ENCODE measurements at regions not wholly inside any gene's neighbourhood (a gene's known extent, or its start where the extent isn't known, plus 50 kb on each side); places are given as distances from the start of the nearest gene placed in this dataset.

DNA sequence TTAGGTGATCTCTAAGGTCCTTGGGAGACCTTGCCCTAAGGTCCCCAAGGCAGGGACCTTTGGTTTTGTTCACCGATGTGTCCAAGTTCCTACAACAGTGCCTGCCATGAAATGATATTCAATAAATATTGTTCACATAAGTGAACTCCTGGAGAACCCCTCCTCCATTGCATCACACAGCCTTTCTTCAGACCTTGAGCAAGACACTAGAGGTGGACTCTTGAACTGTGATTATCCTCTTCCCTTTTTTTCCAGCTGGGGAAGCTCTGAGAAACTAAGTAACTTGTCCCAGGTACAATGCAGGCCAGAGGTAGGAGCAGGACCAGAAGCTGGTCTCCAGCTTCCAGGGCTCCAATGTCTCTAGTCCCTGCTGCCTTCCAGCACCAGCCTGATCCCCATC is 76.6 kb upstream of the LMO1 start:
- no peak for DNase-seq

DNA sequence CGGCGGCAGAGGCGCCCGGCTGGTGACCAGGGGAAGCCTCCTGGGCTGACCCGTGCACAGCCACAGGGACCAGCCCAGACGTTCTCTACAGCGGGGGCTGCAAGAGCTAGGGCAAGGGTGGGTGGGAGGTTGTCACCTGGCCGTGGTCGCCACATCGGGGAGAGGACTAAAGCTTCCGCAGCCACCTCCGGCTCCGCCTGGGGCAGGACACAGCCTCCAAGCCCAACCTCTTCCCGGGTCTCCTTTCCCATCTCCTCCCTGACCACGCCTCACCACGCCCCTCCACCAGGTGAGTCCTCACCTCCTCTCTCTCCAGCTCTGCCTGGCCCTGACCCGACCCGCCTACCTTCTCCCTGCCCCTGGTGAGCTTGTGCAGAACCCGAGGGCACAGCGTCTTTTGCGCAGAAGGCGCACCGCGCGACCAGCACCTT is 75.9 kb upstream of the LMO1 start:
- no peak for DNase-seq

DNA sequence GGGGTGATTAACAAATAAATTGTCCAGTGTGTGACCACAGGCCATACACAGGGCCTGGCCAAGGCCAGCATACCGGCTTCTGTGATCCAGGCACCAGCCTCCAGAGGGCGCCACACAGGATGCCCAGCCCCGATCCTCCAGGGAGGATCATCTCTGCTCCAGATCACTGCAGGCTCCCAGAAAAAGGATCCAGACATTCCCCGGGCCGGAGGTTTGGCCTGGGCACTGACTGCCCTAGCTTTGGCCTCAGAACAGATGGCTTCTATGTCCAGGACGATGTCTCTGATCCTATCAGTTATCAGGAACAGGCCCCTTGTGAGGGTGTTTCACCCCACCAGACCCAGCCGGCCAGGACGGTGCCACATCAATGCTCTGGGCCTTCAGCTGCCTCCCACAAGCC is 74.5 kb upstream of the LMO1 start:
- peak; percentile 22 to 57 for DNase-seq

DNA sequence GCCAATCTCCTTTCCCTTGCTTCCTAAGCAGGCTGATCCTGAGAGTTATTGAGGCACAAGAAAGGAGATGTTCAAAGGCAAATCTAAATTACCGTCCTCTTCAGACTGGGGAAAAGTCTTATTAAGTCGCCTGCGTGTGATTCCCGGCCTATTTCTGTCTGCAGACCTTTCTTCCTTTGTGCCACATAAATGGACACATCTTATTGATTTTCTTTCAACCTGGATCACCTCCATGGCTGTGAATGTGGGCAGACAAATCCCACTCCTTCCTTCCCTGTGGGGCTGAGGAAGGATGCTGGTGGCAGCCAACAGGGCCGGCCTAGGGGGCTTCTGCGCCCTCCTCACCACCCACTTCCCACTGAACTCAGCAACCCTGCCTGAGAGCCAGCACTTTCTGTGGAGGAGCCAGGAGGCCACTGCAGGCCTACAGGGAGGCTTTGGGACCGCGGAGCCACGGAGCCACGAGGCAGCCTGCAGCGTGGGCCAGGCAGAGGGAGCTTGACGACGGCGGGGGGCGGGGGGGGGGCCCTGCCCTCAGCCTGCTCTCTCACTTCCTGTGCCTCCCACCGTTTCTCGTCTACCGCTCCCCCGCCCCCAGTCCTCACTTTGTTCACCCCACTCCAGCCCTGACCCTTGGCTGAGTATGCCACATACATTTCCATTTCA is 73.6 kb upstream of the LMO1 start:
- no peak for DNase-seq

DNA sequence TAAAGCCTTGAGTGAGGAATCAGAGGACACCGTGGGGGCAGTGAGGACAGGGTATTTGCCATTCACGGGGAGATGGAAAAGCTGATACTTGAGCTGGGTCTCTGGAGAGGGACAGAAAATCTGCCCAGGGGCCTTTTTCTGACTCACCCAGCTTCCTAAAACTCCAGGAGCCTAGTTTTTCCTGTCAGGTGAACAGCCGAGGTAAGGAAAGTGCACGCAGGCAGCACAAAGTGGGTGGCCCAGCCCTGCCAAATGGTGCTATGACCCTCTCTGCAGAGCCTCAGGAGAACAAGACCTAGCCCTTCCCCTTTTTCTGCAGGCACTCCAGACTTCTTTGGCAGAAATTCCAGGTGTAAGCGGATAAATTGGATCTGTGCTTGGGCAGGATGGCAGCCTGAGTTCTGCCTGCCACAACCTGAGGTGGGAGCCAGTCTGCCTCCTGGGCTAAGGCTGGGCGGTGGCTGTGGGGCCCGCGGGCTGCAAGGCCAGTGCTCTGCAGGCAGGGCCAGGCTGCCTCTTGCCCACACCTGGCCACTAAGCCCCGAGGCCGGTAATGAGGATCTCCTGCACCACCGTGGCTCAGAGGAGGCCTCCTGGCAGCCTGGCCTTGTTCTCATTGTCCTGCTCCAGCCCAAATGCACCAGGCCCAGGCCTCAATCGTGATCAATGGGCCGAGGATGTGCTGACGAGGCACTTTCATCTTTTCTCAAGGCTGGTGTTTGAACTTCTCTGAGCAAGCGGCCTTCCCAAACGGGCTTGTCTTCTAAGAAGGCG is 72.9 kb upstream of the LMO1 start:
- DNase-seq: no peak

DNA sequence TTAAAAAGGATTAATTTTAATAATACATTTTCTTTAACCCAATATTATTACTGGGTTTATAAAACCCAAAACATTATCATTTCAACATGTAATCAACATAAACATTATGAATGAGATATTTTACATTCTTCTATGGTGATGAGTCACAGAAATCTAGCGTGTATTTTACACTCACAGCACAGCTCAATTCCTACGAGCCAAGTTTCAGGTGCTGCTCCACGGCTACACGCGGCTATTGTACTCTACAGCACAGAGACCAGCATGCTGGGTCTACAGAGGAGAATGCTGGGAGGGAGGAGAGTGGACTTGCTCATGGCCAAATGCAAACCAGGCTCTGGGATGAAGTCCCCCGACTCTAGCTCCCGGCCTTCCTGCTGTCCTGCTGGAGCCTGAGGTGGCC is 72.0 kb upstream of the LMO1 start:
- DNase-seq: no peak

DNA sequence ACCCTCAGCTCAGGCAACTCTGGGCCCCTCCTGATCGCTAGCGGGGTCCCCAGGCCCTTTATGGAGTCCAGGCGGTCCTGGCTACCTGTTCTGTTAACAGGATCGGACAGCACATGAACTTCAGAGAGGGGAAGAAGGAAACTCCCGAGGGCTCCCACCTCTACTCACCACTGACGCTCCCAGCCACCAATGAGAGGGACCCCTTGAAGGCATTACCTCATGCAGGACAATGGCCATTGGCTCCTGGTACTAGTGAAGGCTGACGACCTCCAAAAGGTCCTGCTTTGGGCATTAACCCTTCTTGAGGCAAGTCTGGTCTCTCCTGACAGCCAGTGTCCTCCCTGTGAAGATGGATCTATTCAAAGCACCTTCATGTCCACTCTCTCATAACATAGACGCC is 71.5 kb upstream of the LMO1 start:
- no peak for DNase-seq

DNA sequence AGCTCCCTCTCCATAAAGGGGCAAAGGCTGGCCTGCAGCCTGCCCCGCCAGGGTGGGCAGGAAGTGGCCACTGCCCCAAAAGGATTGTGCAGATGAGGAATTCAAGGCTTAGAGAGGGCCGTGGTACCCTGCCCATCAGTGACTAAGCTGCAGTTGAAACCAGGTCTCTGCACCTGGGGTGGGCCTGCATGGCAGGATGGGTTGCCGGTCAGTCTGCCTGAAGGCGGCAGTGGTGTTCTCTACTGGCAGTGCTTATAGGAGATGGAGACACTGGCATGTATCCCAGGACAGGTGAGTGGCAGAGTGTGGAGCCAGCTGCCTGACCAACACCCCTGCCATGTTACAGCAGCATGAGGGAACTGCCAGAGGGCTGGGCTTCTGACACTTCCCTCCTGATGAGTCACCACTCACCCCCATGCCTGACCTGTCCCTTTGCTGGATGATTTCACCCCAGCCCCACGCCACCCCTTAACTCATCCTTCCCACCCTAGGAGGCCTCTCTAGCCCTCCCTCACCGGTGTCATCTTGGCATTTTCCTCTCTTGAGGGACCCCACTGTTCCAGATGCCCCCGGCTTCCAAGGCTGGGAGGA is 70.2 kb upstream of the LMO1 start:
- no peak for DNase-seq

DNA sequence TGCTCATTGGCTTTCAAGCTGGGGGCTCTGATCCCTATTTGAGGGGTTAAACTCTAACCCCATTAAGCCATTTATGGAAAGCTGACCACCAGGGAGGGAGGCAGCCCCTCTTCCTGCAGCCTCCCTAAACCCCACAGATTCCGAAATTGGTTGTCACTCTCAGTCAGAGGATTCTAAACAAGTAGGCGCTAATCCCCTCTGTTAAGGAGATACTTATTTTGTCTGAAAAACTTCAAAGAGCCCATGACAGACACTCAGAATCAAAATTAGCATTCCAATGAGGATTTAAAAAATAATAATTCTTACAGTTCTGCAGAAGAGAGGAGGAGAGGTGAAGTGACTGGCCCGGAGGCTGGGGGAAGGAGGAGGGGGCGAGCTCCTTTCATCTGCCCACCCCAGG is 69.7 kb upstream of the LMO1 start:
- DNase-seq: no peak

DNA sequence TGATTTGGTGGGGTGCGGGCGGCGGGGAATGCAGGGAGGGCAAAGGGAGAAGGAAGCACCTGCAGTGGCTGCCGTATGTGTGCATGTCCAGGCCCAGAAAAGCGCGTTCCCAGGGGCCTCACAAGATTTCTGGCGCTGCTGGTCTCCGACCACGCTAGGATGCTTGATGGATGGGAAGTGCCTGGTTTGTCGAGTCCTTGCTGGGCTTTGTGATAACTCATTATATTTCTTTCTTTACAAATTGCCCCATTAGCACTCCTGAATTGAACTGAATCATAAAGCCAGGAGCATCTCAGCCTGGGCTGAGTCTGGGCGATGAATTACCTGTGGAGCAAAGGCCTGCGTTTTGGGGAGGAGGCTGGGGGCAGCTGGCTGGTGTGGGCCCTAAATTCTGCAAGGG is 69.2 kb upstream of the LMO1 start:
- DNase-seq: no peak

DNA sequence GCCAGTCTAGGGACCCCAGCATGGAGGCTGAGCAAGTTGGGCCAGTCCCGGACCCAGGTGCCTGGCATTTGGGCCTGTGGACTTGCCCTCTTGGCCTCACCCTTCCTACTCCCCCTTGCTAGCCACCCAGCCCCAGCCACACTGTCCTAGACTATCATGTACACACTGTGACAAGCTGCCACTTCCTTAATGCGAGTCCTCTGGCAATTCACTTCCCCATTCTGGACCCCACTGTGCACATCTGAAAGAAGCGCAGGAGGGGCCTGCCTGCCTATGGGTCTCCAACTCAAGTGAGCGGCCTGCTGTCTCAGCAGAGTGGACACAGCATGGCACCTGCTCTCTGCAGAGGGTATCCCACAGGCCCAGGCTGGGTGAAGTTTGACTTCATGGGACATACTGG is 68.5 kb upstream of the LMO1 start:
- DNase-seq: no peak

DNA sequence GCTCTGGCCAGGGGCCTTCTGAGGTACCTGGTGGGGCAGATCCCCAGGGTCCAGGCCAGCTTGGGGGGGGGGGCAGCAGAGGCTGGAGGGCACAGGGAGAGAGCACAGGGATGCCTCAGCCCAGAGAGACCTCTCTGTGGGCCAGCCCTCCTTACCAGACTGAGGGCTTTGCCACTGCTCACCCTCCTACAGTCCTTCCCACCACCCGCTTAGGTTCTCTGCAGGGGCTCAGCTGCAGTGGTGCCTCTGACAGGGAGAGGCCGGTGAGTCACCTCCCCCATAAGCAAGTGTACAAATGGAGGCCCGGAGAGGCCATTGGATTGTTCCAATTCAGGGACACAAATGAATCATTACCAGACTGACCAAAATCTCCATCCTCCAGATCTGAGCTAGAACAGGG is 68.1 kb upstream of the LMO1 start:
- no peak for DNase-seq

DNA sequence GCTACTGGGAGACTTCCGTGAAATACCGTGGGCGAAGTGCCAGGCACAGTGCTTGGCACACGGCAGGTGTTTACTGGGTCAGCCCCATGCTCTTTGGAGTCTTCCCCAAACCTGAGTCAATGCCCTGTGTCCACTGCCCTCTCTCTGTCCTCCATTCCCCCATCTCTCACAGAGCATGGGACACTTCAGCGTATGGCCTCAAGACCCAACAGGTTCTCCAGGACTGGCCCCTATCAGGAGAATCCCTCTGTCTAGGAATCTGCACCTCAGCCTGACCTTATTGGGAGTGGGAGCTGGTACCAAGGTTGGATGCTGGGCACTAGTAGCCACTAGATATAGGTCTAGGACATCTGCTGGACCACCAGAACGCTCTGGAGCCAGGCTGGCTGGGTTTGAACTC is 67.2 kb upstream of the LMO1 start:
- no peak for DNase-seq

DNA sequence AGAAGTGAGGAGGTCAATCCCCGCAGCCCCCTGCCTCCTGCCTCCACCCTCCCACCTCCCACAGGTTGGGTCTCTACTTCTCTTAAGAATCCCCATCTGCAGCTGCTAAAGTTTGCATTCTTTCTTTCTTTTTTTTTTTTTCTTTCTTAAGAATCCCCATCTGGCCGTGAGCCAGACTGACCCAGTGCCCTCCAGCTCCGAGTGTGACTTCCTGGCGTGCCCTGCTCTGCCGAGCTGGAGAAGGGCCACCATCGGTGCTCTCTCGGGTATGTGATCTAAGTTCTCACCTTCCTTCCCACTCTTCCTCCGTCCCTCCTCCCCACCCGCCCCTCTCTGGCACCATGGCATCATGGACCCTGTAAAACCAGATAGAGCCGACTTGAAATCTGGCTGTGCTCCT is 66.7 kb upstream of the LMO1 start:
- DNase-seq: no peak

DNA sequence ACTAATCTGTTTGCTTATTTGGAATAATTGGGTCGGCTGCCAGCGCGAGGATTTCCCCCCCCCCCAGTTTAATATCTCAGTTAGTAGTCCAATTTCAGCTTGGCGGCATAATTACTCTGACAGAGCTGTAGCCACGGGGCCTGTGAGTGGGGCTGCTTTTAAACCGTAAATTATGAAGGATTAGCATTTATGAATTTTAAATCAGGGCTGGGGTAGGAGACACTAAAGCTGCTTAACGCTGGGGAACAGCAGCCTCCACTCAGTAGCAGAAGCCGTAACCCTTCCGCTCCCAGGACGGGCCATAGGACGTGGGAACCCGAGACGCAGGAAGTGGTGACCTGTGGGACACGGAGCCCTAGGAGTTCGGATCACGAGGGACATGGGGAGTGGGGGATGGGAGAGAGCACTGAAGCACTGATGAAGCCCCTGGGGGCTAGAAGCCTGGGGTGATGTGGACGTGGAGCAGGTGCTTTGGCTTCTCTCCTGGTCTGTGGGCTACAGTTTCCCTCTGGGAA is 66.2 kb upstream of the LMO1 start:
- no peak for DNase-seq

DNA sequence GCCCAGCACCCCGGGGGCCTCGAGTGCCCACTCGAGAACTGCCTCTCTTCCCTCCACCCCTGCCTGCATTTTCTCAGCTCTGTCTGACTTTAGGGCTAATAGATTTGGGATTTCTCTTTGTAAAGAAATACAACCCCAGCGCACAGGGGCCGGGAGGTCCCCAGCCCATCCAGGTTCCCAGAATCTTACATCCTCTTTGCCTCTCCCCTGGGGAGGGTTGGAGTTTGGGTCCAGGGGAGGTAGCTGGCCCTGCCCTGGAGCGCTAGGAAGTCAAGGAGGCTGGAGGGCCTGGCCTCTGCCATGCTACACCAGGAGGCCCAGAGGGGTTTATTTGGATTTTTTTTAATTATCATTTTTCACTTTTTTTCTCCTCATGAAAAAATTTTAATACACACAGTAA is 65.7 kb upstream of the LMO1 start:
- DNase-seq: no peak

DNA sequence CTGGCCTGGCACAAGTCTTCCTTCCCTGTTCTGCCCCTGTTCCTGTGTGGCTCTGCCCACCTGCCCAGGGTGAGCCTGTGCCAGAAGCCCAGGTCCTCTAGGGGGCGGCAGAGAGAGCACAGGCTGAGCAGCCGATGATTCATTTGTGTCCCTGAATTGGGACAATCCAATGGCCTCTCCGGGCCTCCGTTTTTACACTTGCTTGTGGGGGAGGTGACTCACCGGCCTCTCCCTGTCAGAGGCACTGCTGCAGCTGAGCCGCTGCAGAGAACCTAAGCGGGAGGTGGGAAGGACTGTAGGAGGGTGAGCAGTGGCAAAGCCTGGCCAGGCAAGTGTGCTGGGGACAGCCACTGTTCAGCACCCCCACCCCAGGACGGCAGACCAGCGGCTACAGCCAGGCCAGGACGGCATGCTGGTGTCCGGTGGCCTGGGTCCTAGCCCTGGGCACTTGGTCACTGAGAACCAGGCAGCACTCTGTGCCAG is 65.2 kb upstream of the LMO1 start:
- DNase-seq: peak; percentile 70 to 84

DNA sequence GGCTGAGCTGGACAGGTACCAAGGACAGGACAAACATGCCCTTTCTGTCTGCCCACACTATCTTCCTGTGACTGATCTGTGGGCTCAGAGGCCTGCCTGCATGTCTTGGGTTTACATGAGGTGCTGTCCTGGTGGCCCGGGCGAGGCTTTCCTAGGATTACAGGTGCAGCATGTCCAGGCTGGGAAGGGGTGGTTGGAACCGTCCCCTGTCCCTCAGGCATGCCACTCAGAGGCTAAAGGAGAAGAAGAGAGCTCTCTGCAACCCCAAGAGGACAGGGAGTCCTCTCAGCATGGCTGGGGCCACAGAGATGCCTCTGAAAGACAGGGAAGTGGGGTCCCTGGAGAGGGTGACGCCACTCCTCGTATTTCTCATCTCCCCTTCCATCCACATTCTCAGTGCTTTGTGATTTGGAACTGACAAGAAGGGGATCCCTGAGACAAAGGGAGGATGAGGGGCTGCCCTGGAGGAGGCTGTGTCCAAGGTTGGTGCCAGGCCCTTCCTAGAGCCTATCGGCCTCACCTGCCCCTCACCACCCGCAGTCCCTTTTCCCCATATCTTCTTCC is 64.6 kb upstream of the LMO1 start:
- DNase-seq: no peak

DNA sequence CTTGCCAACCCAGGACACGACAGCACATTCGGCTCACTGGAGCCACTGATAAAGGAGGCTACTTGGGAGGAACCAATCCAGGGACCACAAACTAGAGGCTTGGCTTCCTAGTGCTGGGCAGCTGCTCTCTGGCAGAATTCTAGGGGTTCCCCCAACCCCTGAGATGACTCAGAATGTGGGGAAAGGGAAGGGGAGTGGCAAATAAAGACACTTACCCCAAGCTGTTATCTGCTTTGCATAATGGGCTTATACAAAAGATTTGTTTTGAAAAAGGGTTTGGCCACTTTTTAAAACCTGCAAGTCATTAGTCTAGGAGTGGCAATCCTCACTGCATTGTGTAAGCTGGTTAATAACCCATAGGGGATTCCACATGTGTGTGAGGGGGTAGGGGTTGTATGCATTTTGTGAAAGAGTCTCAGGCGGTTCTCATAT is 64.1 kb upstream of the LMO1 start:
- no peak for DNase-seq

DNA sequence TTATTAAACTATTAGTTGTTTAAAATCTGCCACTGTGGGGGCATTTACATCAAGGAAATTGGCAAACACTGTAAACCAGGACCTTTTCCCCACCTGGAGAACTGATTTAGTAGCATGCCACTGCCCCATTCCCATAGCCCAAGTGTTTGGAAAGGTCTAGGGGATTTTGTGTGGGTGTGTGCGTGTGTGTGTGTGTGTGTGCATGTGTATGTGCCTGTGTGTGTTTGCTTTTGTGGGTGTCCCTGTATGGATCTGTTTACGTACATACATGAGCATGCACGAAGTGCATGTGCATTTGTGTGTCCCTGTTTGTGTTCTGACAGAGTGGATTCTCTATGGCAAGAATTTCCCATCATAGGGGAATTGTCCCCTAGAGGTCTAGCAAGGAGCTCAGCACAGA is 62.7 kb upstream of the LMO1 start:
- DNase-seq: no peak

DNA sequence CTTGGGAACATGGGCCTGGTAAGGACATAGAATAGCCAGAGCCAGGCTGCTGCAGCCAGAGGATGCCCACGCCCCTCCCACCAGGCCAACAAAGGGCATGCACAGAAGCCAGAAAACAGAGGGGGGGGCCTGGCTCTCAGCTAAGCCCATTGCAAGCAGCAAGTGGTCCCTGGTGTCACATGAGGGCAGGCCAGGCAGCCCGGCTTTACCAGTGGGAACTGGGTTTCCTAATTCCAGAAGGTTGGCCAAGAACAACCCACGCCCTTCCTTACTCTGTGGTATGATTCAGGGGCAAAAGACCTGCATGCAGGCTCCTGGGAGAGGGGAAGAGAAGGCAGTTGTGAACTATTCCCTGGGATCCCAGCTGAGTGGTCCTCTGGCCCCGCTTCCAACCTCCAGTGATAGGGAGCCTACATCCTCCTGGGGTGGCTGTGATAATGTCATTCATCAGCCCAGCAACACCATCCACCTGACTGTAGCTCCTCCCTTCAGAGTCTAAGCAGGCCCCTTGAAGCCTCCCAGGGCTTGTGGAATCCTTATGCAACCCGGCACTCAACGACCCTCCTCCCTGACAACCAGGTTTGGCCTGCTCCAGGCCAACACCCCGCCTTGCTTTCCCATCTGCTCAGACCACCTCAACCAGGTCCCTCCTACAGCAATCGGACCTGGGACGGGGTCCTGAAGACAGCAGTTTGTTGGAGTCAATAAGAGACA is 62.1 kb upstream of the LMO1 start:
- no peak for DNase-seq

DNA sequence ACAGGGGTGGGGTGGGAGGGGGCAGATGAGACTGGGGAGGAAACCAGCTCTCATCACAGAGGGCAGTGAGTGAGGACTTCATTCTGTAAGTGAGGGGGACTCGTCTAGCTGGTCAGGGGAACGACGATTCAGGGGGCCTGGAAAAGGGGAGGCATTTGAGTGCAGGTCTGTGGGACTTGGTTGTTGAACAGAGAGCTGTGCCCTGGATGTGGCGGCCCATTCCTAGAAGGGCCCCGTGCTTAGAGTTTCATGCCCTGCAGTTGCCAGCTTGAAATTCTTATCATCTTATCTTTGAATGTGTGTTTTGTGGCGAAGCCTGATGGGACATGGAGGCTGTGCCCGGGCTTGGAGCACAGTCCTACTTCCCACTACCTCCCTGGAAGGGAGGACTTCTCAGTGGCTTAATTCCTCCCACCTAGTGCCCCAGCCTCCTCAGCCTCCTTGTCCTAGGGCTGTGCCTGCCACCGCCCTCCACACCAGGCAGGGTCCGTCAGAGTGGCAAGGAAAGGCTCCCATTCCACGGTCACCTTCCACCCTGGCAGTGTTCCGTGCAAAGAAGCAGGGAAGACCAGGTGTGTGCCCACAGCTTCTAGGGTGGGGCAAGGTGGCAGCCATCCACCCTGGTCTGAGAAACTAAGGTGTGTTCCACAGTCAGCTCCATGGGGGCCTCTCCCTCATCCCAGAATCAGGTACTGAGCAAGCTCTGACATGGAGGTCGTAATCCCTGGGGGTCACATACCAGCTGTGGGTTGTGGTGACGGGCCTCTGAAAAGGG is 59.7 kb upstream of the LMO1 start:
- DNase-seq: no peak
